Kidney tubule cell (primary cell): ENCODE measurements at regions not wholly inside any gene's neighbourhood (a gene's known extent, or its start where the extent isn't known, plus 50 kb on each side); places are given as distances from the start of the nearest gene placed in this dataset.

Experiments
- DNase-seq: peaks from one replicate; pipeline ENCODE4 v3.0.0-alpha.2; 2018; ENCODE audit warnings: low spot score

GRCh38 chr14:89629383-89629782, 212.3 kb upstream of the FOXN3 start:
- no peak for DNase-seq

GRCh38 chr14:89628521-89628920, 211.5 kb upstream of the FOXN3 start:
- no peak for DNase-seq

DNA sequence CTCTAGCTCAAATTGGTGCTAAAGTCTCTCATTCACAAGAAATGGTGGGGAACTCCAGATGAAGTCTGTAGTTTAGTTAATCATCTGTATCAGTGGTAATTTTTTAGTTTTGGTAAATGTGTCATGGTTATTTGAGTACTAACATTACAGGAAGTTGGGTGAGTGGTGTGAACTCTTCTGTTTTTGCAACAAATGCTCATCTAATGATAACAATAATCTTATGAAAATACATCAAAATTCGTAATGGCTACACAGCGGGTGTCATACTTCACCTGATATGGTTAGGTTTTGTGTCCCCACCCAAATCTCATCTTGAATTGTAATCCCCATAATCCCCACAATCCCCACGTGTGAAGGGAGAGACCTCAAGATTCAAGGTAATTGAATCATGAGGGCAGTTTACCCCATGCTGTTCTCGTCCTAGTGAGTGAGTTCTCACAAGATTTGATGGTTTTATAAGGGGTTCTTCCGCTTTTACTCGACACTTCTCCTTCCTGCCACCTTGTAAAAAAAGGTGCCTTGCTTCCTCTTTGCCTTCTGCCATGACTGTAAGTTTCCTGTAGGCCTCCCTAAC, 209.3 kb upstream of the FOXN3 start:
- DNase-seq: peak; percentile 41

GRCh38 chr14:89625731-89626232, 208.7 kb upstream of the FOXN3 start:
- DNase-seq: no peak

DNA sequence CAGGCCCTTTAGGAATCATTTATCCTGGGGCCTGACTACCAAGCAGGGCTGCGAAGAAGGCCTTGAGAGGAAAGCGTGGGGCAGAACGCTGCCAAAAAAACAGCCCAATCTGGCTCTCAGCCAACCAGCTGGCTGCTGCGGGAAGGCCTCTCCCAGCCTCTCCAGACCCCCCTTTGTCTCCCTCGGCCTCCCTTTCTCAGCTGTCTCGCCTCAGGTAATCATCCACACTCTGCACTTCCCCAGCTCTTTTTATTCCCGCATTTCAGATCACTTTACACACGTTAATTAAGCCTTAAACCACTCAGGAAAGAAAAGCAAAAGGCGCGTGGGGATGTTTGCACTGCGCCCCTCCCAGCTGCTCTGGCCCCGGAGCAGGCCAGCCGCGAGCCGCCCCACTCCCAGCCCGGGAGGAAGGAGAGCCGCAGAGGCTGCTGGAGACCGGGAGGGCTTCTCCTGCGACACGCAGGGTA, 208.2 kb upstream of the FOXN3 start:
- no peak for DNase-seq

- DNase-seq: no peak
These were observed 207.6 kb upstream of the FOXN3 start for GRCh38 chr14:89624500-89625156.

DNA sequence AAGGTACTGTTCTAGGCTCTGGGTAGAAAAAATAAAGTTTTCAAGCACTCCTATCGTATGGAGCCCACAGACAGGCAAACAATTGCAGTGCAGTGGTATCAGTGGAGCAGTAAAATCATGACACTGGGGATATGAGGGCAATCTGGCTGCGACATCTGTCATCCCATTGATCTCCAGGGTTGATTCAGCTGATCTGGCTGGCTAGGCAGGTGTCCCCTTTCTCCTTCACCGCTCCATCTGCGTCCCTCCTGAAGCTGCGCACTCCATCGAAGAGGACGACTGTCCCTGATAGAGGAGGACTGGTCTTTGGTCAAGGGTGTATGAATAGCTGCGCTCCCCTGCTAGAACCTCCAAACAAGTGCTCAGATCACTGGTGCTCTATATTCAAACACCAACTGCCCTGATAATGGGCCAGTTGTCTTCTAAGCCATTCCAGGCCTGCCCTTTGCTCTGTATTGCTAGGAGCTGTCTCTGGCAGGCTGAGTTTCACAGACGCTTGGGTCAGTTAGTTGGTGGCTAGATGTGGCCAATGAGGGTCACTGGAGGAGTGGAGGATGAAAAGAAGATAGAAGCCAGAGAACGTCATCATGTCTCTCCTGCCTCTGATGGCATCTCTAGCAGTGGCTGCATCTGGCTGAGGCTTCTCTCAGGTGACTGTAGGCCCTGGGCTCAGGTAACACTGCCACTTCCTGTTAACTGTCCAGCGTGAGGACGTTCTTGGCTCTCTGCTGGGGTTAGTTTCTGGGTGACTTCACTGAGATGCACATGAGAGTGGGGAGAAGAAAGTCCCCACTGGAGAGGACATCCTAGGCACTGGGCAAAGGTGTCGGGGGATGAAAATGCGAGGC, 205.0 kb upstream of the FOXN3 start:
- no peak for DNase-seq

GRCh38 chr14:89621009-89621421, 204.0 kb upstream of the FOXN3 start:
- DNase-seq: no peak

GRCh38 chr14:89620436-89620835, 203.4 kb upstream of the FOXN3 start:
- no peak for DNase-seq

GRCh38 chr14:89619596-89619995, 202.6 kb upstream of the FOXN3 start:
- DNase-seq: no peak

DNA sequence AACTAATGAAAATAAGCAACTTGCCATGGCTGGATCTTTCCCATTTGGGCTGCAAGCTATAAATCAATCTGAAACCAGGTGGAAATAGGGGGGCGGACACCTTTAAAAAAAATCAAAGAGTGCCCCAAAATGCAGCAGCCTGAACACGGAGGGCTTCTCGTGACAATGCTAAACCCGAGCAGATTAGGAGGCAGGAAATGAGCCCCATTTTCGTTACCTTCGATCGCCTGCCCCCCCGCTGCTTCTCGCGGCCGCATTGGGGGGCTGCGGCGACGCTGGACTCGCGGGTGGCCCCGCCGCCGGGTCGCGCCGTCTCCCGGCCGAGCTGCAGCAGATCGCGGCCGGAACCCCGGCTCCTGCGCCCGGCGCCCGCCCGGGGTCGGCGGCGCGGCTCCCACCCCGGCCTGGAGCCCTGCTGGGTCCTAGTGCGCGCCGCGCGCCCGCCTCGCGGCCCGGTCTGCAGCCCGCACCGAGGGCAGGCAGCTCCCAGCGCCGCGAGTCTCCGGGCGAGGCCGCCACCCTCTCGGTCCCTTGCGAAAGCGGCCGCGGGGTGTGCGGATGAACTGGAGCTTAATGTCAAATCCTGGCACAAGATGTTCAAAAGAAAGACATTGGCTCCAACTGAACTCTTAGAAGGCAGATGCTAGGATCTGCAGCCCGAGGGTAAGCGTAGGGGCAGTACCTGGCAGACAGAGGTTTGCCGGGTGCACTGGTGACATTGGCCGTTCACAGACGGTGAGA, 201.9 kb upstream of the FOXN3 start:
- peak; percentile 73 for DNase-seq

- DNase-seq: peak; percentile 39
These were observed 201.3 kb upstream of the FOXN3 start for GRCh38 chr14:89618330-89618708.

GRCh38 chr14:89617481-89618329, 200.7 kb upstream of the FOXN3 start:
- peak; percentile 56 for DNase-seq

DNA sequence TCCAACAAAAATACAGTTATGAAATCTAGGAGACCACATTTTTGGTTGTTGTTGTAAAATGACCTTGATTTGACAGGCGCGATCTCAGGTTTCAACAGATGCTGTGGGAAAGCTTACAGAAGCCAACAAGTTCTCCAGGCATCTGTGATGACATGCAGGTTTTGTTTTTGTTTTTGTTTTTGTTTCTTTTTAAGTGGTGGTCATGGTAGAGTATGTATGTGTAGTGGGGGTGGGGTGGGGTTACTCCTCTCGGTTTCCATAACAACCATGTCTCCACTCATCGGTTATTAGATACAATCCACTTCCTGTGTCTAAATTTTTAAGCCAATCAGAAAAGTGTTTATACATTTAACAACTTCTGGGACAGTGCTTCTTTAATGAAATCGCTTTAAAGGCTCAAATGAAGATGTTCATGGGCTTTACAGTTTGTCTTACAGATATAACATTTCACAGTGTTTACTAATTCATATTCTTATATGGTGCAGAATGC, 199.9 kb upstream of the FOXN3 start:
- no peak for DNase-seq

DNA sequence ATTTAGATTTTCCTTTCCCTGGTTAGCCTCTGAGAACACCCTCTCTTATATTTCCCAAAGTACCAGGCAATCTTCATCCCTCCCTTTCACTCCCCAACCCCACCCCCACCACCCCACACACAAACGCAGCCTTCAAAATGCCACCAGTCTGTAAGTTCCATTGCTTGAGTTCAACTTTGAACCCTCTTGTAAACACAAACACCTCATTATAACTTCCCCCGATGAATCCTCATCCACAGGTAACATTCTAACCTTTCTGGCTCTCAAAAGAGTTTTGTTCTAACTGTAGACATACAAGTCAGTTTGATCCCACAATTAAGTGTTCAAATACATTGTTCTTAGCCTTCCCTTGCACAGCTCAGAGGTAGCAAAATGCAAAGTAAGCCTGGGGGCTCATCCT, 199.4 kb upstream of the FOXN3 start:
- no peak for DNase-seq

DNA sequence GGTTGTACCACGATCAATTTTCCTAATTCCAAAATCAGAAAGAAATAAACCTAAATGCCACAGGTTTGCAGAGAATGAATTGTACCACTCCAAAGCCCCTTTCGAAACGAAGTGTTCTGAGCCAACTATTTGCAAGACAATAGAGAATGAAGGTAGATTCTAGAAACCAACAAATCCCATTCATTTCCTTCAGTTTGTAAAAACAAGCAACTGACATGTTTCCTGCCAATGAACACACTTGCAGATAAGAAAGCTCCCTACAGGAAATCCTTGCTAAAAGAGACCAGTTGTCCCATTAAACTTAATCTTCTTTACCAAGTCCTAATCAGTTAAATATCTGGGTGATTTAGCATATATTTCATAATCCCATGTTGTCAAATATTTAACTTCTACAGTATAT, 198.4 kb upstream of the FOXN3 start:
- no peak for DNase-seq

DNA sequence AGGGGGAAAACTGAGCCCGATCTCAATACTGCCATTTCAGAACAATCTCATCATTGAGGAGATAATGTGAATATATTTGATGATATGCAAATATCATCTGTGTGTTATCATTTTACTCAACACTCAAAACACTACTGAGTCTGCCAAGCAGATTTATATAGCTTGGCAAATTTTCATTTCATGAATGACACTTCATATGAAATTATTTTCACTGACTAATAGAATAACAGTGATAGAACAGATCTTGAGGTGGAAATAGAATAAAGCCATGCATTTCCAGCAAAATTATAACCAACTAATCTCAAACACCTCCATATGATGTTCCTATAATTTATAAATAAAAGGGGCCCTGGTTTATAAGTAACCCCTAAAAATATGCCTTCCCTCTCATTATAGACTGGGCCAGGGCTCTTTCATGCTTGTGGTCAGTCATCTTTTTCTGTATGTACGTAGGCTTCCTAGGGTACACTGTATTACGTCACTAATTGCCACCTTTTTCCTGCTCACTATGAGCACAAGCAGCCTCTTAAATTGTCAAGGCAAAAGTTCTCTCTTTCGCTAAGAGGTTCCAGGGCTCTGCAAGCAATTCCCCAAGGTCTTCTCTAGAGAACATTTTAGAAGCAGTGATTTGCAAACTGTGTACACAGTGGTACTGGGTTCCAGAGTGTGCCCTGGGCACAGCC, 197.1 kb upstream of the FOXN3 start:
- no peak for DNase-seq

DNA sequence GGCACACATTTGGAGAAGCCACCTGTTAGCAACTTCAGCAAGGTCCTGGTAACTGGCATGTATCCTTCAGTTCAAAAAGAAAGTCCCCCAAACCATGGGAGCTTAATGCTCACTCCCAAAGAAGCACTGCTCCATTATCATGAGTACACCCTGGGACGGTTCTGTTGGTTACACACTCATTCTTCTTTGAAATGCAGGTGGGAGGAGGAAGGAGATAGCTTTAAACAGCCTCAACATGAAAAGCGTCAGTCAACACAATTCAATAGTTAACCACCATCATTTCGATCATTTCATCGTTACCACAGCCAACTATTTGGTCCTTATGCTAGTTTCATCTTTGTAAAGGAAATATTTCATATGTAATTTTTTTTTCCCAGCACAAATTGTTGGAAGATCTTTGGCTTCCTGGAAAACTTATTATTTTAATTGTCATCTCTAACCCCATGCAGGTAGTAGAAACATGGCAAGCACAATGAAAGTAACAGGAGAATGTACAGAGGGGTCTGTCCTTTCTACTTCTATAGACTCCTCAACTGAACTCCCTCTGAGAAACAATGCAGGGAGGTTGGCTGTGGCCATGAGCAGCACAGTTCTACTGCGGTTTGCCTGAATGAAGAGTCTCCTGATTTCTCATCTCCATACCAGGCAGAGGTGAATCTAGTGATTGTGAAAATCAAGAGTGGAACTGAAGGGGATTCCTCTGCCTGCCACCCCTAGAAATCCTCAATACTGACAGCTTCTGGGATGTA, 196.4 kb upstream of the FOXN3 start:
- DNase-seq: no peak

- no peak for DNase-seq
These were observed 192.6 kb upstream of the FOXN3 start for GRCh38 chr14:89609500-89610100.
